ENCODE measurements at regions not wholly inside any gene's neighbourhood (a gene's known extent, or its start where the extent isn't known, plus 50 kb on each side); places are given as distances from the start of the nearest gene placed in this dataset.

DNA sequence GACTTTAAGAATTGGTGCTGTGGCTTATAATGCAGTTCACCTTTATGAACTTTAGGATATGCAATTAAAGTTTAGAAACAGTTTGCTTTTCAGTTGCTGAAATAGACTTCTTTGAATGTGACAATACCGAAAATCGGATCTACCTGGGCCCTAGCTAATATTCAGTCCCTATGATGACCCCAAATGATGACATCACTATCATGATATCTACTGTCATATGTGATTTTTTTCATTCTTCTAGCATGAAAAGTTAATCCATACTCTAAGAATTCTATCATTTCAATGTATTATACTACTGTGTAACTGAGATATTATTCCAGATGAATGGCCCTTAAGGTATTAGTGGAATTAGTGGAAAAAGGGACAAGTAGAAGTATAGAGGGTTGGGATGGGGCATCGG, 487.2 kb upstream of the TUSC1 start:
- no peak for ATAC-seq
- no peaks in the 10 kb centered on the region for H3K36me3 ChIP-seq
- TF ChIP-seq, protein P1, sequence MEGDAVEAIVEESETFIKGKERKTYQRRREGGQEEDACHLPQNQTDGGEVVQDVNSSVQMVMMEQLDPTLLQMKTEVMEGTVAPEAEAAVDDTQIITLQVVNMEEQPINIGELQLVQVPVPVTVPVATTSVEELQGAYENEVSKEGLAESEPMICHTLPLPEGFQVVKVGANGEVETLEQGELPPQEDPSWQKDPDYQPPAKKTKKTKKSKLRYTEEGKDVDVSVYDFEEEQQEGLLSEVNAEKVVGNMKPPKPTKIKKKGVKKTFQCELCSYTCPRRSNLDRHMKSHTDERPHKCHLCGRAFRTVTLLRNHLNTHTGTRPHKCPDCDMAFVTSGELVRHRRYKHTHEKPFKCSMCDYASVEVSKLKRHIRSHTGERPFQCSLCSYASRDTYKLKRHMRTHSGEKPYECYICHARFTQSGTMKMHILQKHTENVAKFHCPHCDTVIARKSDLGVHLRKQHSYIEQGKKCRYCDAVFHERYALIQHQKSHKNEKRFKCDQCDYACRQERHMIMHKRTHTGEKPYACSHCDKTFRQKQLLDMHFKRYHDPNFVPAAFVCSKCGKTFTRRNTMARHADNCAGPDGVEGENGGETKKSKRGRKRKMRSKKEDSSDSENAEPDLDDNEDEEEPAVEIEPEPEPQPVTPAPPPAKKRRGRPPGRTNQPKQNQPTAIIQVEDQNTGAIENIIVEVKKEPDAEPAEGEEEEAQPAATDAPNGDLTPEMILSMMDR (IDR thresholded peaks at IDR 0.05), result no peak
- intact Hi-C loops (cut with DNase I), result no loop called here
- no peak overlapping the region for H3K27ac ChIP-seq
- DNase-seq, result no peak
- H3K4me3 ChIP-seq, result no peak overlapping the region
- no peaks in the 10 kb centered on the region for H3K27me3 ChIP-seq
- no peaks in the 10 kb centered on the region for H3K9me3 ChIP-seq
- no peaks in the 10 kb centered on the region for H3K4me1 ChIP-seq

DNA sequence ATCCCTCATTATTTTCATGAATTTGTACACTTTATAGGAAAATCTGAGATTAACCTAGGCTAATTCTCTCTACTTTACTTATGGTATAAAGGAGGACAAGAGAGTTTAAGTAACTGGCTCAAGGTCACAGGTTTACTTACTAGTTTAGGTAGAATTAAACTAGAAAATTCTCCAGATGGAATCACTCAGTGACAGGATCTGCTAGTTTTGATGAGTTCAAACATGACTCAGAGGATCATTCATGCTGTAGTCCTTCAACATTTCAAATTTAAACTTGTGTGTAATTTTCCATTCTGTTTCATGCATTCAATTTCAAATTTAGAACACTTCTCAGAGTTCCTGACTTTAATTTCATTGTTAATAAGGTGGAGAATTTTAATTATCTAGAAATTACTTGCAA, 485.7 kb upstream of the TUSC1 start:
- Histone ChIP-seq H3K4me1 (no peaks in the 10 kb centered on the region), H3K27ac (no peak overlapping the region), H3K27me3 (no peaks in the 10 kb centered on the region), H3K9me3 (no peaks in the 10 kb centered on the region), H3K36me3 (no peaks in the 10 kb centered on the region), H3K4me3 (no peak overlapping the region)
- ATAC-seq (no peak), DNase-seq (no peak)
- TF ChIP-seq, protein P1 (IDR thresholded peaks at IDR 0.05), result no peak
- intact Hi-C loops (cut with DNase I), result no loop called here

DNA sequence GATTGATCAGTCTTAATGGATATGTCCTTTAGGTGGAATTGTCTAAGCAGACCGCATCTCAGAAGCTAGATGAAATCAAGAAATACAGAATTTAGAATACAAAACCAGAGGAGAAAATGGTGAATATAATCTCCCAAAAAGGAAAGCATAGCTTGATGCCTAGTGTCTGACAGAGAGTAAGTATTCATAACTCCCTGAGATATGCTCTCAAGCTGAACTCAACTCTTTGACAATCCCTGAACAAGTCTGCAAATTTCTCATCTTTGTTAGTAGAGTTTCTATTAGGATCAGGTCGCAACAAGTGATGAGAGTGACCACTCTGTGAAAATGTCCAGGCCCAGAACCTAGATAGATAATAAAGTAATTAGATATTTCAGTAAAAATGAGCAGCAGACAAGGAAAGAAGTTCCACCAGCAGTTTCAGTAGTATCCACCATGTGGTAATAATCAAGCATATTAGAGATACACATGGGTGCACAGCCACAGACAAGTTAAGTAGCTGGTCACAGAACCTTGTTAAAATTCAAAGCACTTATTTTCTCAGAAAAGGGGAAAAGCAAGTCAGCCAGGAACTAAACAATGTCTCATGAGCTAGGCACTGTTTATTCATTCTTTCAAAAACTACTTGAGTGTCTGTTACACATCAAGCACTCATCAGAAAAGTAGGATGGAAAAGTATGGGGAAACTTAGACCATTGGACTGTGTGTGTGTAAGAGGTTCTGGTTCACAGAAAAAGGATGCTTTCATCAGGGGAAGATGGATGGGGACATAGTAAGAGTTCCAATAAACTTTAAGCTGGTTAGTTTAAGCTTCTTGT, 481.5 kb upstream of the TUSC1 start:
- H3K4me3 ChIP-seq, result no peak overlapping the region
- DNase-seq, result no peak
- H3K4me1 ChIP-seq, result no peaks in the 10 kb centered on the region
- no peaks in the 10 kb centered on the region for H3K9me3 ChIP-seq
- H3K27ac ChIP-seq, result no peak overlapping the region
- no peak for ATAC-seq
- intact Hi-C loops (cut with DNase I), result no loop called here
- no peaks in the 10 kb centered on the region for H3K27me3 ChIP-seq
- no peaks in the 10 kb centered on the region for H3K36me3 ChIP-seq
- TF ChIP-seq, protein P1 (IDR thresholded peaks at IDR 0.05), result no peak

DNA sequence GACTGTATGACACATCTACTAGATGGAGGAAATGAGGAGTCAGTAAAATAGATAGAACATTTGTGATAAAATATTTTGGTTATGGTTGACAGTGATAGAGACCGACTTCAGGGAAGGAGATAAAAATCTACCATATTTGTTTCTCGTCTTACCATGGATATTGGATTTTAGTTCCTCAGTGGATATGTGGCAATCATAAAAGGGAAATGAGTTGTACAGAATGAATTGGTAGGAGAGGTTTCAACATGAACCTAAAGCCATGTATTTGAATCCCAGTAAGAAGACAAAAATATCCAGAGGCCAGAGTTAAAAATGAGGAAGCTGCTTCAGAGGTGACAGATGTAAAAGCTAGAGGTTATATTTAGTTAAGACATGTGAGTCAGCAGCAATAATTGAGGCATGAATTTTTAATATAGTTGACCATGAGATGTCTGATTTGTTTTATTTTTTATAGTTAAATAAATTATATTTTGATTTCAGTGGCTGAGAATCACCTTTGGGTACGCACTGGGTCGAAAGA, 480.4 kb upstream of the TUSC1 start:
- TF ChIP-seq, protein P1 (IDR thresholded peaks at IDR 0.05), result no peak
- ATAC-seq, result no peak
- intact Hi-C loops (cut with DNase I), result no loop called here

DNA sequence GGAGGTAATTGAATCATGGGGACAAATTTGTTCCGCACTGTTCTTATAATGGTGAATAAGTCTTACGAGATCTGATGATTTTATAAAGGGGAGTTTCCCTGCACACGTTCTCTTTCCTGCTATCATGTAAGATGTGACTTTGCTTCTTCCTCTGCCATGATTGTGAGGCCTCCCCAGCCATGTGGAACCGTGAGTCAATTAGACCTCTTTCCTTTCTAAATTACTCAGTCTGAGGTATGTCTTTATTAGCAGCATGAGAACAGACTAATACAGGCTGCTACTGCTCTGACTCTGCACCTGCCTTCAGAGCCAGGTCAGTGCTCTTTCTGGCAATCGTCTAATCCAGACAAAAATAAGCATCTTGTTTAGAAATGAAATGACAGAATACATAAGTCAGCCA, 479.2 kb upstream of the TUSC1 start:
- Histone ChIP-seq H3K4me1 (no peaks in the 10 kb centered on the region), H3K9me3 (no peaks in the 10 kb centered on the region), H3K36me3 (no peaks in the 10 kb centered on the region), H3K27ac (no peak overlapping the region), H3K4me3 (no peak overlapping the region), H3K27me3 (no peaks in the 10 kb centered on the region)
- TF ChIP-seq, protein P1 (IDR thresholded peaks at IDR 0.05), result no peak
- DNase-seq (no peak), ATAC-seq (no peak)
- intact Hi-C loops (cut with DNase I), result no loop called here

More for the DNA sequence above, 480.4 kb upstream of the TUSC1 start:
- H3K4me3 ChIP-seq, result no peak overlapping the region
- DNase-seq, result no peak
- no peak overlapping the region for H3K27ac ChIP-seq
- H3K36me3 ChIP-seq, result no peaks in the 10 kb centered on the region
- H3K4me1 ChIP-seq, result no peaks in the 10 kb centered on the region
- no peaks in the 10 kb centered on the region for H3K9me3 ChIP-seq
- no peaks in the 10 kb centered on the region for H3K27me3 ChIP-seq
